Fibroblast of mammary gland (primary cell): ENCODE measurements at regions not wholly inside any gene's neighbourhood (a gene's known extent, or its start where the extent isn't known, plus 50 kb on each side); places are given as distances from the start of the nearest gene placed in this dataset.

Source experiments
- DNase-seq: peaks from one replicate; pipeline ENCODE4 v3.0.0-alpha.2; 2010; ENCODE audit warnings: low read depth
- H3K4me3 ChIP-seq: 2 replicates; pipeline ENCODE4 v1.5.1; 2011; ENCODE audit warnings: low read depth, mild to moderate bottlenecking, low read length, moderate library complexity; ENCODE audit not compliant: control insufficient read depth
- TF ChIP-seq, protein P1 (sequence below): conservative IDR thresholded peaks from 2 replicates; pipeline ENCODE4 v1.5.1; 2011; ENCODE audit warnings: low read depth, low read length, inconsistent platforms; ENCODE audit not compliant: control insufficient read depth, insufficient read depth

DNA sequence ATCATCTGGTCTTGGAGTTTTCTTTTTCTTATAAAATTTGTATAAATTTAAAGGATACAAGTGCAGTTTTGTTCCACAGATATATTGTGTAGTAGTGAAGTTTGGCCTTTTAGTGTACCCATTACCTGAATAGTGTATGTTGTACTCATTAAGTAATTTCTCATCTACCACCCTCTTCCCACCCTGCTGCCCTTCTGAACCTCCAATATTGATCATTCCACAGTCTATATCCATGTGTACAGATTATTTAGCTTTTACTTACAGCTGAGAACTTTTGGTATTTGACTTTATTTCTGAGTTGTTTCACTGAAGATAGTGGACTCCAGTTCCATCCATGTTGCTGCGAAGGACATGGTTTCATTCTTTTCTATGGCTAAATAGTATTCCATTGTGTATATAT, 63.1 kb upstream of the NR3C1 start:
- DNase-seq, result no peak
- TF ChIP-seq, protein P1, sequence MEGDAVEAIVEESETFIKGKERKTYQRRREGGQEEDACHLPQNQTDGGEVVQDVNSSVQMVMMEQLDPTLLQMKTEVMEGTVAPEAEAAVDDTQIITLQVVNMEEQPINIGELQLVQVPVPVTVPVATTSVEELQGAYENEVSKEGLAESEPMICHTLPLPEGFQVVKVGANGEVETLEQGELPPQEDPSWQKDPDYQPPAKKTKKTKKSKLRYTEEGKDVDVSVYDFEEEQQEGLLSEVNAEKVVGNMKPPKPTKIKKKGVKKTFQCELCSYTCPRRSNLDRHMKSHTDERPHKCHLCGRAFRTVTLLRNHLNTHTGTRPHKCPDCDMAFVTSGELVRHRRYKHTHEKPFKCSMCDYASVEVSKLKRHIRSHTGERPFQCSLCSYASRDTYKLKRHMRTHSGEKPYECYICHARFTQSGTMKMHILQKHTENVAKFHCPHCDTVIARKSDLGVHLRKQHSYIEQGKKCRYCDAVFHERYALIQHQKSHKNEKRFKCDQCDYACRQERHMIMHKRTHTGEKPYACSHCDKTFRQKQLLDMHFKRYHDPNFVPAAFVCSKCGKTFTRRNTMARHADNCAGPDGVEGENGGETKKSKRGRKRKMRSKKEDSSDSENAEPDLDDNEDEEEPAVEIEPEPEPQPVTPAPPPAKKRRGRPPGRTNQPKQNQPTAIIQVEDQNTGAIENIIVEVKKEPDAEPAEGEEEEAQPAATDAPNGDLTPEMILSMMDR, result no peak

DNA sequence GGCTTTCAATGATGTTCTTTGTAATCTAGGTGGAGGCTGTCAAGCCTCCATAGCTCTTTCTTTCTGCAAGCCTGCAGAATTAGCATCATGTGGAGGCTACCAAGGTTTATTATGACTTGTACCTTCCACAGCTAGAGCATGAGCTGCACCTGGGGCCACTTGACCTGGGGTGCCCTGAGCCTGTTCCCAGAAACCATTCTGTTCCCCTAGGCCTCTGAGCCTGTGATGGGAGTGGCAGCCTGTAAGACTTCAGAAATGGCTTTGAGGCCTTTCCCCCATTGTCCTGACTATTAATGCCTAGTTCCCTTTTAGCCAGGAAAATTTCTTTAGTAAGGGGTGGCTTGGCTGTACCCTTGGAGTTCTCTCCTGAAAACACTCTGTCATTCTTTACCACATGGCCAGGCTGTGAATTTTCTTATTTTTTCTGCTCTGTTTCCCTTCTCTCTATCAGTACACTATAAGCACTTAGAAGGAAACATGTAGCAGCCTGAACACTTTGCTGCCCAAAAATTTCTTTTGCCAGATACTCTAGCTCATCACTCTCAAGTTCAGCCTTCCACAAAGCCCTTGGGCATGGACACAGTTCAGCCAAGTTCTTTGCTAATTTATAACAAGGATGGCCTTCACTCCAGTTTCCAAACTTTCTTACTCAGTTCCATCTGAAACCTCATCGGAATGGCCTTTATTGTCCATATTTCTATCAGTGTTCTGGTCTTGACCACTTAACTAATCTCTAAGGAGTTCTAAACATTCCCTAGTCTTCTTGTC, 61.4 kb upstream of the NR3C1 start:
- DNase-seq, result peak; percentile 27
- no peak overlapping the region for H3K4me3 ChIP-seq
- TF ChIP-seq, protein P1, result no peak

More for the DNA sequence above, 63.1 kb upstream of the NR3C1 start:
- H3K4me3 ChIP-seq, result no peak overlapping the region

DNA sequence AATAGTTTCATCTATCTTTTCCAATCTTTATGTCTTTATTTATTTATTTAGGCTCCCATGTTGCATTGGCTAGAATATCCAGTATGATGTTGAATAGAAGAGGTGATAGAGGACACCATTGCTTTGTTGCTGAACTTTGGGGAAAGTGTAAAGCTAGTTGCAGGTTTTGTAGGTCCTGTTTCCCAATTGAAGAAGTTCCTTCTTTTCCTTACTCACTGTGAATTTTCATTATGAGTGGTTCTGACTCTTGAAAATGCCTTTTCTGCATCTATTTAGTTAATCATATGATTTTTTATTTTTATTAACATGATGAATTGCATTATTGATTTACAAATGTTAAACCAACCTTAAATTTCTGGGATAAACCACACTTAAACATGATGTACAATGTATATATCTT, 58.9 kb upstream of the NR3C1 start:
- no peak overlapping the region for H3K4me3 ChIP-seq
- TF ChIP-seq, protein P1, result no peak
- no peak for DNase-seq

DNA sequence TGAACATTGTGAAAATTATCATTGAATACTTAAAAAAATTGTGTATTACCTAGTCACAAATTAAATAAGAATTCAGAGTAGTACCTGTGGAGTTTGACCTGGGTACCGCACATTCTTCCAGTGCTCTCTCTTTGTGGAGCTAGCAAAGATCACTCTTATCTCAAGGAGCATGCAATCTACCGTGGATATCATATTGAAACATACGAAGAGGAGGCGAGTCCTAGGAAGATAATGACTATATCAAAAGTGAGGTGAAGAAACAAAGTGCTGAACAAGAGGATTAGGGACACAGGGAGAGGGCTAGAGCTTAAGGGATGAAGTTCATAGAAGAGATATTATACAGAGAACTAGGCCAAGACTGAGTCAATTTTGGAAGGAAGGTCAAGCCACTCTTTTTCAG, 55.9 kb upstream of the NR3C1 start:
- TF ChIP-seq, protein P1, result no peak
- no peak overlapping the region for H3K4me3 ChIP-seq
- DNase-seq, result no peak

DNA sequence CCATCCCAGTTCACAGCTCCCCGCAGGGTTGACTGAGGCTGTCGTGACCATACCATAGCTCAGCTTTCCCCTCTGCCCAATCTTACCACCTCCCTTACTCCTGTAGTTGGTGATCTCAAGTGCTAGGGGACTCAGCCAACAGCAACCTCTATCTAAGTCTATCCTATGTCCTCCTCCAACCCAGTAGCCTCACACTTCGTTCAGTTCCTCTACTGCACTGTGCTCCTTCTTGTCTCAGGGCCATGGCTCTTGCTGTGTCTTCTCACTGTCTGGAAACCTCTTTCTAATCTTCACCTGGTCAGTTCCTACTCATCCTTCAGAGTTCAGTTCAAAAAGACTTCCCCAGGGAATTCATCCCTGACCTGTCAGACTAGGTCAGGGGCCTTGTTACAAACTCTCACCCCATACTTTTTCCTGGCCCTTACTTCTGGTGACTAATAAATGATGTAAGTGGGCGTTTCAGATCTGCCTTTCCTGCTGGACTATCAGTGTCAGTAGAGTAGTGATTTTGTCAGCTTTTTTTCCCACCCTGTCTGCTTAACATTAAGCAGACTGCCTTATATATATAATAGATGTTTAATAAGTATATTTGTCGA, 53.6 kb upstream of the NR3C1 start:
- DNase-seq, result peak; percentile 91

GRCh38 chr5:143454936-143455516, 51.5 kb upstream of the NR3C1 start:
- DNase-seq, result no peak
- H3K4me3 ChIP-seq, result no peak overlapping the region
- TF ChIP-seq, protein P1, result no peak

More for the DNA sequence above, 53.6 kb upstream of the NR3C1 start:
- TF ChIP-seq, protein P1, result no peak
- no peak overlapping the region for H3K4me3 ChIP-seq
